GM12878 (cell line): ENCODE measurements at regions not wholly inside any gene's neighbourhood (a gene's known extent, or its start where the extent isn't known, plus 50 kb on each side); places are given as distances from the start of the nearest gene placed in this dataset.

Experiments
- ATAC-seq: fragments of 200-7000 bp; cut with Tn5 transposase; 3 replicates; pipeline ENCODE4 v1.9.1; 2020; ENCODE audit warnings: mild to moderate bottlenecking, moderate library complexity
- BruUV-seq: library from RNA; stranded (reverse); fragments of 400-500 nt; replicated peaks from 2 replicates; lab custom pipeline; 2021; lab: Mats Ljungman, UMichigan
- CTCF ChIA-PET: fragments of 300-600 bp; sonication (Branson Sonifier 250); formaldehyde crosslinking; extraction: SDS; loops from one replicate; lab custom pipeline; 2021; ENCODE audit warnings: inconsistent platforms; lab: Yijun Ruan, JAX
- POLR2A ChIA-PET: fragments of 350-600 bp; formaldehyde crosslinking; extraction: SDS; loops from one replicate; lab custom pipeline; 2021; ENCODE audit warnings: inconsistent platforms; lab: Charles Lee
- RAD21 ChIA-PET: fragments of 300-600 bp; sonication (Branson Sonifier 250); formaldehyde crosslinking; loops from one replicate; lab custom pipeline; 2023; ENCODE audit warnings: antibody characterized with exemption; ENCODE audit not compliant: unreplicated experiment; lab: Charles Lee
- SMC1A ChIA-PET: fragments of 300-600 bp; sonication (Branson Sonifier 250); formaldehyde crosslinking; loops from one replicate; lab custom pipeline; 2023; ENCODE audit not compliant: unreplicated experiment, uncharacterized antibody; lab: Charles Lee
- DNase-seq: peaks from one replicate; pipeline ENCODE4 v3.0.0-alpha.2; 2011; ENCODE audit warnings: low read depth, low spot score
- FAIRE-seq: peaks from 3 replicates; lab custom pipeline; 2011; peaks lifted over from hg19 to GRCh38; lab: Jason Lieb, UNC
- H2AFZ ChIP-seq: 2 replicates; pipeline ENCODE4 v1.6.0; 2011; ENCODE audit warnings: low read depth, low read length, control low read depth; ENCODE audit not compliant: control insufficient read depth
- H3K27ac ChIP-seq: 2 replicates; pipeline ENCODE4 v1.5.1; 2011; ENCODE audit warnings: control low read depth; ENCODE audit not compliant: control insufficient read depth, insufficient read depth
- H3K27me3 ChIP-seq, 2 experiments: replicated peaks in 1 of 2; 2 replicates each; pipeline versions ENCODE4 v1.6.0 to v1.6.1; 2011; ENCODE audit warnings: low read length in 1 of 2; ENCODE audit not compliant: control insufficient read depth in 2 of 2, insufficient read depth in 2 of 2
- H3K36me3 ChIP-seq, 2 experiments: 2 replicates each; pipeline ENCODE4 v1.5.1; 2011; ENCODE audit warnings: low read length in 1 of 2; ENCODE audit not compliant: control insufficient read depth in 2 of 2, insufficient read depth in 2 of 2
- H3K4me1 ChIP-seq: 2 replicates; pipeline ENCODE4 v1.6.1; 2011; ENCODE audit warnings: mild to moderate bottlenecking, low read length, moderate library complexity, mixed read lengths; ENCODE audit not compliant: control insufficient read depth, insufficient read depth
- H3K4me2 ChIP-seq: 2 replicates; pipeline ENCODE4 v1.6.0; 2011; ENCODE audit warnings: control low read depth; ENCODE audit not compliant: control insufficient read depth, insufficient read depth
- H3K4me3 ChIP-seq: fragments of 200-600 bp; sonication (generic); 2 replicates; pipeline ENCODE4 v1.5.1; 2016
- H3K79me2 ChIP-seq: 2 replicates; pipeline ENCODE4 v1.6.0; 2011; ENCODE audit warnings: low read length; ENCODE audit not compliant: control insufficient read depth, insufficient read depth
- H3K9ac ChIP-seq: 2 replicates; pipeline ENCODE4 v1.8.0; 2011; ENCODE audit warnings: low read length, control low read depth, mixed read lengths; ENCODE audit not compliant: control insufficient read depth, insufficient read depth
- H3K9me3 ChIP-seq: replicated peaks from 3 replicates; pipeline ENCODE4 v1.5.1; 2011; ENCODE audit warnings: mild to moderate bottlenecking, low read length; ENCODE audit not compliant: control insufficient read depth, insufficient read depth
- H4K20me1 ChIP-seq: 2 replicates; pipeline ENCODE4 v1.6.0; 2011; ENCODE audit not compliant: control insufficient read depth, insufficient read depth
- ASH2L ChIP-seq: fragments of 300-600, 200-600 bp; sonication (generic); IDR thresholded peaks from 2 replicates; pipeline ENCODE4 v1.6.1; 2017; ENCODE audit warnings: low read depth, mild to moderate bottlenecking, borderline replicate concordance
- BCL11A ChIP-seq: IDR thresholded peaks from 2 replicates; pipeline ENCODE4 v1.6.1; 2011; ENCODE audit warnings: low read depth, low read length
- BCL3 ChIP-seq: IDR thresholded peaks from 2 replicates; pipeline ENCODE4 v1.6.1; 2011; ENCODE audit warnings: borderline replicate concordance, low read depth, mild to moderate bottlenecking, moderate library complexity, low read length; ENCODE audit not compliant: insufficient read depth, poor library complexity, severe bottlenecking
- CEBPB ChIP-seq, 2 experiments: fragments of 150-350 bp in 1 of 2; IDR thresholded peaks; 2 replicates each; pipeline ENCODE4 v1.6.1; 2012 to 2014; ENCODE audit warnings: low read depth in 2 of 2, low read length in 2 of 2, borderline replicate concordance in 1 of 2, inconsistent platforms in 1 of 2
- CHD1 ChIP-seq: IDR thresholded peaks from 2 replicates; pipeline ENCODE4 v1.6.1; 2012; ENCODE audit warnings: low read depth, low read length, improper control_type of control experiment
- HDAC2 ChIP-seq: fragments of 200-600 bp; sonication (generic); IDR thresholded peaks from 2 replicates; pipeline ENCODE4 v1.6.1; 2017
- HSF1 ChIP-seq: fragments of 150-350 bp; IDR thresholded peaks from 2 replicates; pipeline ENCODE4 v1.6.1; 2014; ENCODE audit warnings: mild to moderate bottlenecking, low read depth, low read length
- IRF4 ChIP-seq: IDR thresholded peaks from 2 replicates; pipeline ENCODE4 v1.6.1; 2011; ENCODE audit warnings: low read depth, low read length
- IRF5 ChIP-seq: fragments of 450-650 bp; IDR thresholded peaks from 2 replicates; pipeline ENCODE4 v1.6.1; 2017; ENCODE audit warnings: borderline replicate concordance
- MEF2B ChIP-seq: fragments of 450-650 bp; IDR thresholded peaks from 2 replicates; pipeline ENCODE4 v1.6.1; 2018; ENCODE audit warnings: mild to moderate bottlenecking, moderate library complexity; ENCODE audit not compliant: partially characterized antibody, poor library complexity, severe bottlenecking
- PBX3 ChIP-seq: IDR thresholded peaks from 2 replicates; pipeline ENCODE4 v1.6.1; 2011; ENCODE audit warnings: mild to moderate bottlenecking, low read depth, low read length, moderate library complexity; ENCODE audit not compliant: insufficient replicate concordance
- PKNOX1 ChIP-seq: fragments of 450-650 bp; IDR thresholded peaks from 2 replicates; pipeline ENCODE4 v1.6.1; 2016; ENCODE audit warnings: mild to moderate bottlenecking
- TBL1XR1 ChIP-seq: IDR thresholded peaks from 2 replicates; pipeline ENCODE4 v1.6.1; 2012; ENCODE audit warnings: low read depth, low read length, improper control_type of control experiment
- TCF7 ChIP-seq: IDR thresholded peaks from 2 replicates; pipeline ENCODE4 v1.6.1; 2014; ENCODE audit warnings: antibody characterized with exemption, borderline replicate concordance
- ZNF207 ChIP-seq: fragments of 450-650 bp; IDR thresholded peaks from 2 replicates; pipeline ENCODE4 v1.6.1; 2014; ENCODE audit warnings: antibody characterized with exemption, mild to moderate bottlenecking, borderline replicate concordance
- ZNF274 ChIP-seq: IDR thresholded peaks from one replicate; pipeline ENCODE4 v1.8.0; 2011; ENCODE audit not compliant: insufficient read length, insufficient read depth
- ZNF384 ChIP-seq: IDR thresholded peaks from 2 replicates; pipeline ENCODE4 v1.6.1; 2012; ENCODE audit warnings: low read depth, mild to moderate bottlenecking, low read length, improper control_type of control experiment, borderline replicate concordance
- WGBS: methylation state at CpG from one replicate; pipeline ENCODE4 v1.1.6; 2016; ENCODE audit warnings: low lambda C conversion rate; ENCODE audit not compliant: insufficient replicate concordance, insufficient coverage; ENCODE audit errors: missing lambda C conversion rate; 5-methylcytosine and 5-hydroxymethylcytosine counted together
- in situ Hi-C: fragments of 300-500 bp; cut with MboI; formaldehyde crosslinking; loops from 9 replicates; pipeline ENCODE4 v1.14.3; 2018; ENCODE audit warnings: mixed read lengths
- intact Hi-C: fragments of 100-400 bp; cut with micrococcal nuclease; formaldehyde crosslinking; loops from one replicate; pipeline ENCODE4 v1.14.2; 2022; ENCODE audit not compliant: unreplicated experiment

- CTCF ChIA-PET: no interaction called here
- no peak for DNase-seq
- Histone ChIP-seq H3K9me3 (no peaks in the 10 kb centered on the region; the same call in 1 of the 3 replicates), H2AFZ (no peak overlapping the region), H3K4me2 (no peak overlapping the region), H3K36me3 (no peaks in the 10 kb centered on the region)
- intact Hi-C loops: no loop called here
- RAD21 ChIA-PET: no interaction called here
- no peak for TF ChIP-seq CEBPB (IDR thresholded peaks at IDR 0.05; ENCODE audit: borderline replicate concordance in 1 of 2, low read depth in 2 of 2, low read length in 2 of 2)
- TF ChIP-seq HSF1: no peak
- no peak for TF ChIP-seq TBL1XR1
- TF ChIP-seq PKNOX1: no peak
- no peak for TF ChIP-seq IRF4
- no peak for TF ChIP-seq BCL11A
- no peak for TF ChIP-seq PBX3
- TF ChIP-seq BCL3: no peak
- no peak for TF ChIP-seq MEF2B
- no peak for TF ChIP-seq CHD1
- no peak for TF ChIP-seq ZNF207
- no peak for TF ChIP-seq TCF7
- TF ChIP-seq ZNF384: no peak
- TF ChIP-seq ZNF274: no peak
- TF ChIP-seq IRF5: no peak
- TF ChIP-seq ASH2L: no peak
- TF ChIP-seq HDAC2: no peak
- TF ChIP-seq, all 136 proteins: peak for 0
- WGBS: 33% methylated on average over 9 of the region's 9 CpGs
- SMC1A ChIA-PET: no interaction called here
- Histone ChIP-seq H3K79me2 (no peaks in the 10 kb centered on the region), H4K20me1 (no peaks in the 10 kb centered on the region), H3K27ac (no peak overlapping the region), H3K27me3 (no peaks in the 10 kb centered on the region), H3K9ac (no peak overlapping the region), H3K4me3 (no peak overlapping the region), H3K4me1 (no peaks in the 10 kb centered on the region)
- in situ Hi-C loops: no loop called here
- ATAC-seq: no peak
- POLR2A ChIA-PET: no interaction called here
- no TSS peak for BruUV-seq
- no peak for FAIRE-seq
These were observed 122.5 kb downstream of the KCNJ18 start for GRCh38 chr17:21814776-21815175.
